Ecto neural progenitor cell (in vitro differentiated cells): ENCODE measurements at regions not wholly inside any gene's neighbourhood (a gene's known extent, or its start where the extent isn't known, plus 50 kb on each side); places are given as distances from the start of the nearest gene placed in this dataset.
A peak's percentile ranks its signal among the peaks of the same experiment; 100 is the strongest.

ENCODE experiments used
- DNase-seq: peaks from one replicate; pipeline ENCODE4 v3.0.0-alpha.2; 2018; ENCODE audit warnings: low spot score

DNA sequence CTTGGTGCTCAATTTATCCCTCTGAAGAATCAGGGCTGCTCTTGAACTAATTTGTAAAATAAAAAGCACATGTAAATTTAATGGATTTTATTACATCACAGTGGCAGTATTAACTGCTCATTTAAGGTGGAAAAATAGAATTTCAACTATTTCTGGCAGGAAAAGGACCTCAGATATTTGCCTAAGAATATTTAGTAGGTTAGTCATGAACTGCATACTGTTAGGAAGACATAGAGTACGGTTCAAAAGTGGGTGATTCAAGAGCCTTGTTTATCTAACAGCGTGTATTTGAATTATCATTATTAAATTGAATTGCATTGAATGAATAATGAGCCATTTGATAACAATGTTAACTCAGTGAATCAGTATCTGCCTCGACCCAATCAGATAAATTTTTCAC is 248.8 kb upstream of the PBX1 start:
- no peak for DNase-seq

DNA sequence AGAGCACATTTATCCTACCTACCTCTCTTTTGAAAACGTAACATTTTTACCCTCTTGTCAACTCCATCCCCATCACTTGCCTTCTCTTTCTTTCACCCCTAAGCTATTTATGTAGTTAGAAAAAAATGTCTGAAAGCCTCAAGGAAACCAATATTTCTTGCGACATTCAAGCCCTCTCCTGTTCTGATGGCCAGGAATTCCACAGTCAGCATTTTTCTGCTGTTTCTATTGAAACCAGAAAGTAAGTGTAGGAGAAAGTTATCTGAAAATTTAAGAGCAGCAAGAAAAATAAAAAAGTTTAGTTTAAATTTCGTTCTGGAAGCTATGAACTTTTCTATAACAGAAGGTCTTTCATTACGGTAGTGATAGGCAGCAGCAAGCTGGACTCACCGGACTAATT is 247.6 kb upstream of the PBX1 start:
- no peak for DNase-seq

DNA sequence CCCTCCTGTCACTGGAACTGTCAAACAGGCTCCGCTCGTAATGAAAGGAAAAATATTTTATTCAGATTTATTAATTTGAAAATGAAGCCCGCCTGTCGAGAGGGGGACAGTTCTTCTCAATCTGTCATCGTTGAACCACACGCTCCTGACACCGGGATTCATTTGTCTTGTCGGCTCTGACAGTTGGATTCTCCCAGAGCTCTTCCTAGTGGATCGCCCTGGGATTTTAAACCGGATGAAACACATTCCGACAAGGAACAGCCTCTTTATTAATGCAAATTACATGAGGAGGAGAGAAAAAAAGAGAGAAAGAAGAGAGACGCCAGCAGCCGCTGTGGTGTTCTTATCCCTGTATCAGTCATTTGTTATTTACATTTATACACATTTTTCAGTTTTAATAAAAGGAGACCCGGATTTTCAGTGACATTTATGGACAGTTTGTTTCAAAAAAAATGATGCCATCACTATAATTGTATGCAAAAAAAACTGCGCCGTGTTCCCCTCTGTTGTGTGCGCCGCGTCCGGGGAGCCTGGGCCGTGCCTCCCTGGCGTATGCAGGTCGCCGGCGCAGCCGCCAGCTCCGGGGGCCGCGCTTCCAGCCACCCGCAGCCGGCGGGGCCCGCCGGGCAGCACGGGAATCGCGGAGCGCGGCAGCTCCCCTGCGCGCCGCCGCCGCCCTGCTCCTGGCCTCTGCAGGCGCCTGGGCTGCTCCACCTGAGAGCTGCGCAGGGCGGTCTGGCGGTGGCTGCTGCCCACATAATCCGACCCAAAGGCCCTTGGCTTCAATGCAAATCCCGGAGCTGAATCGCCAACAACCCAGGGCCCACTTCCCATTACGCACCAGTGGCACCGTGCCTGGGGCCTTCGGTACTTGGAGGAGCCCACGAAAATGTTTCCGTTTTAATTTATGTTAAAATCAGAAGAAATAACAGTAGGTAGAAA is 237.9 kb upstream of the PBX1 start:
- peak; percentile 69 for DNase-seq

DNA sequence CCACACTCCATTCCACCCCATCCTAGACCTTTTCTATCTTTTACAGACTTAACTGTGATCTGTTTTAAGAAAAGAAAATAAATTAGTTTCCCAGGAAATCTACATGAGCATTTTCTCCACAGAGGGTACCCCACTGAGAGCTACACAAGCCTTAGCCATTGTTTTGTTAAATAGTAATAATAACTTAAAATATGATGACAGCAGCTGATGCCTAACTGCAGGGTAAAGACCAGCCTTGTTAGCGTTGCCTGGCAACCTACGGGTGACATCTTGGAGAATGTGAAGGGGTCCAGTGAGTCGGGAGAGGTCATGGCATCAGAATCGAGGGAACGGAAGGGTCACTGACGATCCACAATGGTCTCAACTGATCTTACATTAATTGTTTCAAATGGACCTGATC is 233.2 kb upstream of the PBX1 start:
- no peak for DNase-seq

DNA sequence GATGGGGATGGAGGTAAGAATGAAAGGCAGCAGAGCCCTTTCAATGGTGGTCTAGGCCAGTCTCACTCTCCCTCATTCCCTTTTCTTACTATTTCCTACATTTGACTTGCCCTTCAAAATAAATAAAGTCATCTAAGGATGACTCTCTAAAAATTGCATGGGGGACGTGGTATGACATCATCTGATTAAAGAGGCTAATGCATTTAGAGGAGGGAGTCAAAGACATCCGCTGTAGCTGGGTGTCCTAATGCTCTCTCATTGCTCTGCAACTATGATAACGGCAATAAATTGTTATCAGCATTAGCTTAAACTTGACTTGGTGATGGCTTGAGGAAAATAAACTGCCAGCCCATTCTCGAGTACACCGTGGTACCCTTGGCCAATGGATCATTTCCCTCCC is 225.6 kb upstream of the PBX1 start:
- DNase-seq: no peak

DNA sequence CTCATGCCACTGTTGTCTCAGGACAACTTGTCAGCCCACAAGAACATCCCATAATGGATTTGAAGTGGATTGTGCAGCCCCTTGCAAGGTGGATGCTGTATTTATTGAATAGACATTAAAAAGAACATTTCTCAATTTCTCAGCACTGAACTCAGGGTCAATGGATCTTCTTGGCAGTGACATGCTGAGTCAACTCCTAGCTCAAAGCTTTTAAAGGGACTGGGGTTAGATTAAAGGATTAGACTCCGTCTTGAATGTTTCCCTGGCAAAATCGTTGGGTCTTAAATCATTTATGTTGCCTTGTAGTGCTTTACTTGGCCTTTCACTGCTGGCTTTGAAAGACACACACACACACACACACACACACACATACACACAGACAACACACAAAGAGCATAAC is 221.6 kb upstream of the PBX1 start:
- DNase-seq: no peak

DNA sequence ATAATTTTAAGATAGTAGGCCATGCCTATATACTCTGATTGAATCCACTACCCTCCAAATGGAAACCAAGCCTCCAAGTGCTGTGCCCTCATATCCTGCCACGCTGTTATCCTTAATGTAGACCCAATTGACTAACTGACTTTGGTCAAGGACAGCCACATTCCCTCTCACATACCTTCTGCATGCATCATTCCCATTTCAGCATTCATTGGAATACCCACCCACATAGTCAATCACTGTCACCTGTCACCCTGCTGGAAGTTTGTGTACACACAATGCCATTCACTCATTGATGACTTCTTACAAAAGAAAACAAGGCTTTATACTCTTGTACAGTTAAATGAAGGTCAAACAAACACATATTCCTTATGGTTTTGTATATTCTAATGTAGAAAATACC is 221.1 kb upstream of the PBX1 start:
- DNase-seq: no peak

DNA sequence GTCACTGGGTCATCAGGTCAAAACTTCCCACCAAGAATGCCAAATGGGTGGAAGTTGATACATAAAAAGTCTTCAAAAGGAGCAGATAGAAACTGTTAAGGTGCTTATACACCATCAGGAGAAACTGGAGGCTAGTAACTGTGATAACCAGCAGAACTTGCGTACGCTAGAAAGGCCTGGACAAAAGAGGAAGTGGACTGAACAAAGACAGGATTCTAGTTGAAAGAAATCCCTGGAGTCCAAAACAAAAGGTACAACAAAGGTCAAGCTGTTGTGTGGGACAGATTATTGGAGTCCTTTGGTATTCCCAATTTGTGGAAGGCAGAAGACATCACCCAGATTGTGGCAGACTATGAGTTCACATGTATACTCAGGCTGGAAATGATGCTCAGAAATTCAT is 215.8 kb upstream of the PBX1 start:
- DNase-seq: no peak

DNA sequence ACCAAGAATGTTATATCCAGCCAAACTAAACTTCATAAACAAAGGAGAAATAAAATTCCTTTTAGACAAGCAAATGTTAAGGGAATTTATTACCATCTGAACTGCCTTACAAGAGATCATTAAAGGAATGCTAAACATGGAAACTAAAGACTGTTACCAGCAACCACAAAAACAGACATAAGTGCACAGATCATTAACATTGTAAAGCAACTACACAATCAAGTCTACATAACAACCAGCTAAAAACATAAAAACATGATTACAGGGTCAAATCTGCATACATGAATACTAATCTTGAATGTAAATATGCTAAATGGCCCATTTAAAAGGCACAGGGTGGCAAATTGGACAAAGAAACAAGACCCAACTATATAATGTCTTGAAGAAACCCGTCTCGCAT is 211.0 kb upstream of the PBX1 start:
- DNase-seq: no peak

DNA sequence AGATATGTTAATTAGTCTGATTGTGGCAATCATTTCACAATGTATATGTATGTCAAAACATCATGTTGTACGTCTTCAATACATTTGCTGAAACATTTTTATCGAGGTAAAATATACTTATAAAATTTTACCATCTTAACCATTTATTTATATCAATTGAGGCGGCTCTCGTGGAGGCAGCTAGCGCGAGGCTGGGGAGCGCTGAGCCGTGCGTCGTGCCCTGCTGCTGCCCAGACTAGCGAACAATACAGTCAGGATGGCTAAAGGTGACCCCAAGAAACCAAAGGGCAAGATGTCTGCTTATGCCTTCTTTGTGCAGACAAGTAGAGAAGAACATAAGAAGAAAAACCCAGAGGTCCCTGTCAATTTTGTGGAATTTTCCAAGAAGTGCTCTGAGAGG is 202.5 kb upstream of the PBX1 start:
- DNase-seq: no peak

DNA sequence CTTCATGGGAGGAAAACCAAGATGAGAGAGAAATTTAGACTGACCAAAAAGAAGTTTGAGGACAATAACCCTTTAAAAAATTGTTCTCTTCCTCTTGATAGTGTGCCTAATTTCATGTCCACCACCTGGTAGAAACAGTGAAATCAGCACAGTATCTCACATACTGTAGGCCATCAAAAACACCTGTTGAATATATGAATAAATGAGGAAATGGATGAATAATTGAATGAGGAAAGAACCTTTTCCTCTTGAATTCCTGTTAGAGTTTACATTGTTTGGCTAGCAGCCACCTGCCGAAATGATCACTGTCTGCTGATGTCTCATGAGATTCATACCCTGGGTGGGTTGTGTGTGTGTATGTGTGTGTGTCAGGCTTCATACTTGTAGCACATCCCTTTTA is 198.7 kb upstream of the PBX1 start:
- DNase-seq: no peak

DNA sequence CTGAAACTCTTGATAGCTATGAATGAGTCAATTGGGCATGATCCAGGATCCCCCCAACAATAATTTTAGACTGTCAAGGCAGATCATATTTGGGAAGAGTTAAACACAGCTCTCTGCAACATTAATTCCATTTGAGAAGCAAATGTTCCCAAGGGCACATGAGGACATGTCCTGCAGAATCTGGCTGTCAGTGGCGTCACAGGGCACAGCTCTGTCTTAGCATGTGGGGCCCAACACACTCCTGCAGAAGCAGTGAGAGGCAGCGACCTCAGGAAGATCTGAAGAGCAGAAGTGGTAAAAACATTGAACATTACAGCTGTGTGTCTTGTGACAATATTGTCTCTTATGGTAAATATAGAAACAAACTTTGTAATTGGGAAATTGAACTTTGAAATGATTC is 197.1 kb upstream of the PBX1 start:
- no peak for DNase-seq

DNA sequence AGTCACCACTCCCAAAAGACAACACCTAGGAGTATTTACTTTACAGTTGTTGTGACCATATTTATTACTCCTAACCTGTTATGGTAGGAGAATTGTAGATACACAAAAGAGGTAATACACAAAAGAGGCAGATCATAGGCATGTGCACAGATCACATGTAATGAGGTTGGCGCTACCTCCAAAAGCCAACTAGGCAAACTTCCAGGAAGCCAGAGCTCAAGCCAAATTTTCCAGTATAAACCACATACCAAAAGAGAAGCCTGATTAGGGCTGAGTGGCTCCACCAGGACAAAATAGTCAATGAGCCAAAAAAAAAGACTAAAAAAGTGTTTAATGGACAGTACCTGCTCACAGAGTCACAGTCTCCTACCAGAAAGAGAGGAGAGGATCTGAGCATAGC is 195.0 kb upstream of the PBX1 start:
- DNase-seq: no peak

DNA sequence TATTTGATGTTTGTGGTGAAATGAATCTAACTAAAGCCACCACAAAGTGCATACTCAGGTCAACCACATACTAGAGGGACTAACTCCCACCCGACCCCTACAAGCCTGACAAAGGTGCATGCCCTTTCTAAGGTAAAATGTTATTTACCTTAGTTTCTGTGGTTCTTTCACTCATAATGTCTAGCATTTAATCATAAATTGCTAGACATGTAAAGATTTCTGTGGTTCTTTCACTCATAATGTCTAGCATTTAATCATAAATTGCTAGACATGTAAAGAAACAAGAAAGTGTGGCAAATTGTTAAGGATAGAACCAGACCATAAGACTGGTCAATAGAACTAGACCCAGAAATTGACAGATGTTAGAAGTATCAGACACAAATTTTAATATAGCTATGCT is 193.0 kb upstream of the PBX1 start:
- DNase-seq: no peak

DNA sequence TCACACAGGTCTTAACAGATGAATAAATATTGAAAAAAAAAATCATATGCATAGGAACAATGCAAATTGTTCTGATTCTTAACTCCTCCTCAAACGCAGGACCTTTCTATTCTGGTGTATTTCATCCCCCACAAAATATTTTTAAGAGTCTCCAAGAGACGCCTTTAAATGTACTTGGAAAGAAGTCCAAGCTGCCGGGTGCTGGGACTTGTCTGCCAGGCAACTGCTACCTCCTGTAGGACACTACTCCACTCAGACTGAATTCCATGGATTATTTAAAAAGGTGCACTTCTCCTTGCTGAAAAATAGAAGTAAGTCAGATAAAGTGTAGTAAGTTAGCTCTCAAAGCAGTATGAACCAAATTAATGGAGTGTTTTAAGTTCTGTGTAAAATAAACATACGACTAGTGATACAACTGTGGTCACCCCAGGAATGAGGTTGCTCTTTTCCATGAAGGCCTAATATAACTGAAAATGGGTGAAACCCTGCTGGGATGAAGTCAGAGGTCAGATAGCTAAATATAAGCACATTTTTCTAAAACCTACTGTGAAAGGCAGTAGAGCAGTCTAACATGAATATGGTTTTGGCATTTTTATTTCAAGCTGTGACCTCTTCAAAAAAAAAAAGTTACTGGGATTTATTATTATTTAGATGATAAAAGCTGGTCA is 189.2 kb upstream of the PBX1 start:
- DNase-seq: no peak

DNA sequence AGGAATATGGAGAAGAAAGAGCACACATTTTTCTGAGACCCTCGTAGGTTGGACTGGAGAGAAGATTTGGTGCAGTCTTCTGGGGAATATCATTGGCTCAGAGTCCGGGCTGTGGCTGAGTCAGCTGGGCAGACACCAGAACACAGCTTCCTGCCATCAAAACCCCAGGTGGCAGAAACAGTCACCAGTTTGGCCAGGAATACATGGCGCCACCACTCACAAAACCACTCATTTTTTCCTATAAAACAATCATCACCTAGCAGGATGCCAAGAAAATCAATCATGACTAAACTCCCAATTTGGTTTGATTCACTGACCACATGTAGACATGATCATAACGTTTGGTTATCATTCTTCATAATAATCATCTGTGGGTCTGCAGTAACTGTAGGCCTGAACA is 178.1 kb upstream of the PBX1 start:
- DNase-seq: no peak

DNA sequence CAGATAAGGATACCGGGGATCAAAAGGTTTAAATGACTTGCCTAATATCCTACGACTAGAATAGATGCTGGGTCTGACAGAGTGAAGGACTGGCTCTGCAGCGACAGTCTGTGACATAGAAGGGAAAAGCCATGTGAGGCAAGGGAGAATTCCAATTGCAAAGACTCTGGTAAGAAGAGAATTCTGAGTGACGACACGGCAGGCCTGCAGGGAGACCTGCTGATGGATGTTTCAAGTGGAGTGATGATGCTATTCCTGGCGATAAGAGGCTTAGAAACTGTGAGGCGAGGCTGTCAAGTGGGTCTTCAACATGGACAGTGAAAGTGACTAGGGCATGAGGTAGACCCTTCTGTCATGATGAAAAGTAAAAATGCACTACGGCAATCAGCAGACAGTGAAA is 176.6 kb upstream of the PBX1 start:
- DNase-seq: no peak

DNA sequence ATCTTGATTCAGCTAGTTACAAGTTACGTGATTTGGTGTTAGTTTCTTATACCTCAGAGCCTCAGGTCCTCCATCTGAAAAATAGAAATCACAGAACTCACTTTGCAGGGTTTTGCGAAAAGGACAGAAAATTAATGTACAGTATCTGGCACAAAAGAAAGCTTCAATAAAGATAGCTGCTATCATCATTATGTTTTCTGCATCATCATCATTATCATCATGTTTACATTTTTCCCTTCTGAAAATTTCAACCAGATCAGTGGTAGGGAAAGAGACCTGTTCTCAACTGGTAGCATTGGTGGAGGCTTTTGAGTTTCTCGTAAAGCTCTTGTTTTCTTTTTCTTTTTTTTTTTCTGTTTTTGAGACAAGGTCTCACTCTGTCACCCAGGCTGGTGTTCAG is 174.7 kb upstream of the PBX1 start:
- no peak for DNase-seq

DNA sequence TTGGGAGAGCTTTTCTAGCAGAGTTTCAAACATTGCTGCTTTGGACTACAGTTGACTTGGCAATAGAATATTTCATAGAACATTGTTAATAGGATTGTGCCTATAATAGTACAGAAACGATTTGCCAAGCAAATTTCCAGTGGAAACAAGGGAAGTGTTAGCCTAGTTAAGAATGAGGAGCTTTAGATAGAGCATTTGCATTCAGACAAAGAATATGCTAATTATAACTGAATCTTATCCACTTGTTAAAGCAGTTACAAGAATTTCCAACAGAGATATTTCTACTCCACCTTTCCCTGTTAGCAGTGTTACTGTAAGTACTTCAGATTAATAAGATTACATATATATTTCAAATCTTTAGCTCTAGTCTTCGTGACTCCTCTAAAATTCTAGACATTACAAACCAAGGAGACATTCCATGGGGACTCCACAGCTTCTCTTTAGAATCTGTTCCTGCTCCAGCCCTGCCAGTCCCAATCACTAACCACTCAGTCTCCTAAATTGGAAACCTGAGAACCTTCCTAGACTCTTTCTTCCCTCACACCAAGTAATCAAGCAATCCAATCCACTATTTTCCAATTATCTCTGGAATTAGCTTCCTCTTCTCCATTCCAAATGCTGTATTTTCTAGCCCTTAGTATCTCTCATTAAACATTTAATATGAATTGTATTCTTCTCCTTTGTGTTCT is 141.8 kb upstream of the PBX1 start:
- DNase-seq: no peak

DNA sequence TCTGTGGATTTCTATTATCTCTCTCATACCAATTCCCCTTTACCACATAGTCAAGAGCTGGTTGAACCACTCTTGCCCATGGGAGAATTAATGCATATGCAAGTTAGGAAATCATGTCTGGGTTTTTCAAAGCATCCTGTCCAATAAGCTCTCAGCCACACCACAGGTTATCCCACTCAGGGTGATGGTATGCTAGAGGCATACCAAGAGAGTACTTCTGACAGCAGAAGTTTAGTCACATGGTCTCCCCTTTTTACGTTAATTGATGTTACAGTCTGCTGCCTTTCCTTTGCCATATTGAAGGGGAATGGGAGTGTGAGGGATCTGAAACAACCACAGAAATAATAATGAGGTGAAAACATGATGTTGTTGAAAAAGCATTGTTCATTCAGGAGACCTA is 135.8 kb upstream of the PBX1 start:
- no peak for DNase-seq

DNA sequence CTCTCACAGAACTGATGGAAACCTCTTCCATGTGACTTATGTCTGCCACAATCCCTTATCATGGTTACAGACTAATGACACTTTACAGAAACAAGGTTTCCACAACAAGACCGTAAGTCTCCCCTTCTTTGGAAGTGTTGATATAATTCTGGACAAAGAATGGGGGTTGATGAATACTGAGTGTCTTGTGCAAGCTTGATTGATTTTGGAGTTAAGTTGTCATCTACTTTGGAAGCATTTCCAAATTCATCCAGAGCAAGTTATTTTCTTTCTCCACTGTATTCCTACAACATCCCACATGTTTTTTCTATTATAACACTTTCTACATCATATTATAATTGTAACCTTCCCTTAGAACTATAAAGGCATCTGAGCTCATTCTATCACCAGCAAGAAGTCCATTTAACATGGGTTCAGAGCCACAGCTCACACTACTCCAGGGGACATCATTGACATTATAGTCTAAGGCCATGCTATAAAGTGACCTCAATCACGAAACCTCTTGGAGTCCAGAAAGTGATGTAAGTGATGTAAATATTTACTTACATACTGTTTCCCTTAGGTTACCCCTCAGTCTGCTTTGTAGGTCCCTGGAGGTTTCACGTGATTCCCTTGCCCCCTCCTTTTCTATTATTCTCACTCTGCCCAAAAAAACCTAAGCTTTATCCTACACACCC is 125.7 kb upstream of the PBX1 start:
- no peak for DNase-seq

DNA sequence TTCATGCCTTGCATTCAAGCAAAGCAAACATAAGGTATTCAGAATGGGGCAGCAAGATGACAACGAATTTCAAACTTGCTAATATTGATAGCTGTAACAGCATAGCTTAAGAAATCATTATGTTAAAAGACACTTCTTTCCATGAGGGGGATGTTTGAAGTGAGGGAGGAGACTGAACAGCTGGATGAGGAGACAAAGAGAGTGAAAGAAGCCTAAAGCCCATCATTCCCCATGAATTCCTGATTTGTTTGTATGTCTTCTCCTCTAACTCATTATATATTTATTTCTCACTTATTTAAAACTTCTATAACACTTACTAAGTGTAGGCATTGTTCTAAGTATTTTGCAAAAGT is 125.2 kb upstream of the PBX1 start:
- DNase-seq: no peak

DNA sequence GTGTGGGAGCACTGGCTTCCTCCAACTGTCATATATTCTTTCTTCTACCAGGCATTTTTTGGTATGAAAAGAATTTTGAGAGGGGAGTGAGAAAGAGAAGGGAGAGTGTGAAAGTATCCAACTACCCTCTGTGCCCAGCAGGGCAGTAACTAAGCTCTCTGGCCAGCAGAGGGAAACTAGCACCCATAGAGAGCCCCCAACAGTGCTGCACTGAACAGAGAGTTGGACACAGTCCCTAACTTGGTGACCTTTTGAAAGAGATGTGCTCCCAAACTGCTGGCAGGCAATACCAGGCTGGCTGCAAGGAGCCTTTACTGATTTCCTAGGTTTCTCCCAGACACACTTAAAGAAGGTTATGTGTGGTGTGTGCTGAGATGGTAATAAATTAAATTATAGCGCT is 118.8 kb upstream of the PBX1 start:
- DNase-seq: no peak
